ENCODE measurements at regions not wholly inside any gene's neighbourhood (a gene's known extent, or its start where the extent isn't known, plus 50 kb on each side); places are given as distances from the start of the nearest gene placed in this dataset.

DNA sequence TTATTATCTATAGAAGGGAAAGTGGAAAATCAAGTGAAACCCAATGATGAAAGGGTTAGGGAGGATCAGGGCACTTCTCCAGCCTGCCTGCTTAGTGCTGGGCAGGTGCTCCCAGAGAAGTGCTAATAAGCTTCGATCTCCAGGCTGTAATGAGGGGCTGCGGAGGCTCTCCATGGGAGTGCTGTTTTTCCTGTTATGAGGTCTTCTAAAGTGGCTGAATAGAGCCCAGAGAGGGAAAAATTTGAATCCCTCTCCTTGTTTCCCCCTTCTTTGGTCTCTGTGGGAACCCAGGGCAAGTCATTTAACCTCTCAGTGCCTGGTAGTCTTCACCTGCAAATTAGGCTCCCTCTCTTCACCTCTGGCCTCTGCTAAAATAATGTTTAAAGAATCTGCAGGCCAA, 351.7 kb upstream of the DCC start:
- H3K4me1 Mint-ChIP-seq (ENCODE audit: low read depth), result no peaks in the 10 kb centered on the region
- H3K27ac Mint-ChIP-seq, result no peak overlapping the region
- intact Hi-C loops (cut with micrococcal nuclease), result no loop called here
- peaks cover 3% of the 10 kb centered on the region for H3K9me3 Mint-ChIP-seq
- DNase-seq (ENCODE audit: low spot score), result no peak
- H3K27me3 Mint-ChIP-seq (ENCODE audit: insufficient read depth), result no peaks in the 10 kb centered on the region
- no peak overlapping the region for H3K4me3 Mint-ChIP-seq
- no peaks in the 10 kb centered on the region for H3K36me3 Mint-ChIP-seq (ENCODE audit: low read depth)

DNA sequence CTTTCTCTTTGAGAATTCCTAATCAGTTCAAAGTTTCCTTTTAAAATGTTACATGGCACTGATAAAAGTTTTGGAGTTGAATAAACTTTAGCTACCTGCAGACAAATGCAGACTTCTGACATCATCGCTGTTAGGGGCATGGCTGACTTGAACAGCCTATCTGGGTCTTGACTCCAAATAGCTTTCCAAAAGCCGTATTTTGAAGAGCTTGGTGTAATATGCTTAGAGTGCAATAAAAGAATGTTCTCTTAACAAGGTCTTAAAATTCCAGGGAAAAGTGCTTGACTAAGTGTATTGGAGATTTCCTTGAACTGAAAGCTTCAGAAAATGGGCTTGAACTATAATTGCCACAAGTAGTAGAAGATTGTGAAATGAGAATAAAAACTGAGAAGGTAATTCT, 342.9 kb upstream of the DCC start:
- Mint-ChIP-seq H3K4me3 (no peak overlapping the region), H3K4me1 (ENCODE audit: low read depth) (no peaks in the 10 kb centered on the region), H3K9me3 (no peaks in the 10 kb centered on the region), H3K27me3 (ENCODE audit: insufficient read depth) (no peaks in the 10 kb centered on the region), H3K27ac (no peak overlapping the region), H3K36me3 (ENCODE audit: low read depth) (no peaks in the 10 kb centered on the region)
- DNase-seq (ENCODE audit: low spot score), result no peak
- intact Hi-C loops (cut with micrococcal nuclease), result no loop called here

DNA sequence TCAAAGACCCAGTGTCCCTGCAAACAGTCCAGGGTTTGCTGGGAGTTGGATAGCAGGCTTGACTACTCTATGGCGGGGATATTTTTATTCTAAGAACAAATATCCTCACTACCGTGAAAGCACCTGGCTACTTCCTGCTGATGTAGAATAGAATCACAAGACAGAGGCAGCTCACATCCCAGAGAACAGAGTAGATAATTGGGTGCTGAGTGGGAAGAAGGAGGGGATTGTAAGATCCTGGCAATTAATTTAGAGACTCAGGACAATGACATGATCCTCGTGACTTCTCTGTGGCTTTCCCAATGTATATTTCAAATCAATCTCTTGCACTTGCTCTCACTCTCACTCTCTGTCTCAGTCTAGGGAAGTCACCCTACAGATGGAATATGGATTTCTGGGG, 341.9 kb upstream of the DCC start:
- no peak overlapping the region for H3K27ac Mint-ChIP-seq
- H3K9me3 Mint-ChIP-seq, result no peaks in the 10 kb centered on the region
- H3K36me3 Mint-ChIP-seq (ENCODE audit: low read depth), result no peaks in the 10 kb centered on the region
- no peaks in the 10 kb centered on the region for H3K27me3 Mint-ChIP-seq (ENCODE audit: insufficient read depth)
- no peaks in the 10 kb centered on the region for H3K4me1 Mint-ChIP-seq (ENCODE audit: low read depth)
- no peak for DNase-seq (ENCODE audit: low spot score)
- intact Hi-C loops (cut with micrococcal nuclease), result no loop called here
- no peak overlapping the region for H3K4me3 Mint-ChIP-seq

DNA sequence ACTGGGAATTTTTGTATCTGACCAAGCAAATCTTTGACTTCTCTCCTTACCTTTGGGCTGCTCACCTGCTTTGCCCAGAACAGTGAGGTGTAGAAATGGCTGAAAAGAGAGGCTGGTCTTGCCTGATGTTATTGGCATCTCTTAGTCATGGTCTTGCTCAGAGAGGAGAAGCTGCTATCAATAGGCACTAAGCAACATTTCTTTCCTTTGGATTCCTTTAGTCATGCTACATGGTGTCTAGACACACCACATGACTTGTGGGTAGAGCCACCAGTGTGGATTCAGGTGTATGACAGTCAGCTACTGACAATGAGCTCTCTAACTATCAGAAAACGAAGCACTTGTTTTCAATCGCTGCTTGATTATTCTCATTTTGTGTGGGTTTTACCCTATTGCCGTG, 341.3 kb upstream of the DCC start:
- Mint-ChIP-seq H3K36me3 (ENCODE audit: low read depth) (no peaks in the 10 kb centered on the region), H3K27ac (no peak overlapping the region), H3K4me1 (ENCODE audit: low read depth) (no peaks in the 10 kb centered on the region), H3K9me3 (no peaks in the 10 kb centered on the region), H3K4me3 (no peak overlapping the region), H3K27me3 (ENCODE audit: insufficient read depth) (no peaks in the 10 kb centered on the region)
- DNase-seq (ENCODE audit: low spot score), result no peak
- intact Hi-C loops (cut with micrococcal nuclease), result no loop called here

DNA sequence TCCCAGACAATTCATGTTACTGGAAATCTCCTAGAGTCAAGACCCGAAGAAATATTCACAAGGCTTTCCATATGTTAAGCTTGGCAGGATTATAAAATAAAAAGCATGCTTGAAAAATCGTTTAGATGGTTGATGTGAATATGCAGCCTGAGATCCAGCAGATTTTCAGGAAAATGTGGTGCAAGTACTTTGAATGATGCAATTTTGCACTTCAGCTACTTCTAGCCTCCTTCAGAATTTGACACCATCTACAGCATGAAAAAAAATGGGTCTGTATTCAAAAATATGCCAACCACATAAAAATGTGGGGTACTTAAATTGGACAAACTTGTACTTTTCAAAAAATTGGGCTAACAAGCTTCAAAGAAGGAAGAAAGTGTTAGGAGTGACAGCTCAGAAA, 340.6 kb upstream of the DCC start:
- intact Hi-C loops (cut with micrococcal nuclease), result no loop called here
- Mint-ChIP-seq H3K27ac (no peak overlapping the region), H3K9me3 (no peaks in the 10 kb centered on the region), H3K27me3 (ENCODE audit: insufficient read depth) (no peaks in the 10 kb centered on the region), H3K36me3 (ENCODE audit: low read depth) (no peaks in the 10 kb centered on the region), H3K4me1 (ENCODE audit: low read depth) (no peaks in the 10 kb centered on the region), H3K4me3 (no peak overlapping the region)
- no peak for DNase-seq (ENCODE audit: low spot score)

DNA sequence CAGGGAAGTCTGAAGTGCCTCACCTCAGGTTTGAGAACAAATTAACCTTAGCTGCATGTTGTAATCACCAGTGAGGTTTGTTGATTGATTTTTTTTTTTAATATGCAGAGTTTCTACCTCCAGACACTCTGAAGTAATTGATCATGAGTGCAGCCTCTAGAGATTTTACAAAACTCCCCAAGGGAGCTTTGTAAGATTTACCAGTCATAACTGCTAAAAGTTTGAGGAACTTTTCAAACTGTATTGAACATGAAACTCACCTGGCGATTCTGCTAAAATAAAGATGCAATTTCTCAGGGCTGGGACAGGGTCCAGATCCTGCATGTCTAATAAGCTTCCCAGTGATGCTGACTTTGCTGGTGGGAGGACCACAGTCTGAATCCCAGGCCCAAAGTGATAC, 339.6 kb upstream of the DCC start:
- Mint-ChIP-seq H3K4me3 (no peak overlapping the region), H3K9me3 (no peaks in the 10 kb centered on the region), H3K36me3 (ENCODE audit: low read depth) (no peaks in the 10 kb centered on the region), H3K4me1 (ENCODE audit: low read depth) (no peaks in the 10 kb centered on the region), H3K27me3 (ENCODE audit: insufficient read depth) (no peaks in the 10 kb centered on the region), H3K27ac (no peak overlapping the region)
- intact Hi-C loops (cut with micrococcal nuclease), result no loop called here
- DNase-seq (ENCODE audit: low spot score), result no peak

DNA sequence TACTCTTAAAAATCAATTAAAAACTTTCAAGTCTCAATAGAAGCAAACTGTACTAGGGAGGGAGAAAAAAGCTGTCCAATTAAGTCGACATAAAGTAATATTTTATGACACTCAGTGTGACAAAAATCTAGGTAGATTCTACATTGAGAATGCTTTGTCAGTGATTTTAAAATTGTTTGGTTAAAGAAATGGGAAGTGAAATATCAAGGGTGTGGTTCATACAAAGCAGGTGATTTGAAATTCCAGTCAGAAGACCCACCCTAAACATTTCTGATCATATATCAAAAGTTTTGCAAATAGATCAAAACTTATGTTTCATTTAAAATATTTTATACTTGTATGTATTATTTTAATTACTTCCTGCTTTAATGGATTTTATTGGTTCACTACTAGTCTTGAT, 338.9 kb upstream of the DCC start:
- Mint-ChIP-seq H3K4me1 (ENCODE audit: low read depth) (no peaks in the 10 kb centered on the region), H3K9me3 (no peaks in the 10 kb centered on the region), H3K27me3 (ENCODE audit: insufficient read depth) (no peaks in the 10 kb centered on the region), H3K36me3 (ENCODE audit: low read depth) (no peaks in the 10 kb centered on the region), H3K4me3 (no peak overlapping the region), H3K27ac (no peak overlapping the region)
- DNase-seq (ENCODE audit: low spot score), result no peak
- intact Hi-C loops (cut with micrococcal nuclease), result no loop called here

DNA sequence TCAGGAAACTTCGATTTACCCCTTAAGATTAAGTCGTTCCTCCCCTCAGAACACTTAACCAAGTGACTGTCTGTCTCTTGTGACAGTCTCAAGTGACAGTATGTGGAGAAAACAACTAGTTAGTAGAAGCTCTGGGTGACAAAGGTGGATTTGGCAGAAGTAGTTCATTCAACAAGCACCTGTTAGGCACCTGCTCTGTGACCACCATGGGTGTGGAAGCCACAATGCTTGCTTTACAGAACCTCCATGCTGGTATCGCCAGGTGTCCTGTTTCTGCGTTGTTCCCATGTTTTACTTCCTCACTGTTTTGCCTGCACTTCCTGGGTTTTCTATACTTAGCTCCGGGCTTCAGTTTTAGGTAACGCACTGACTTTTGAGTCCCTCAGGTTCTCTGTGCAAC, 337.4 kb upstream of the DCC start:
- Mint-ChIP-seq H3K27ac (no peak overlapping the region), H3K27me3 (ENCODE audit: insufficient read depth) (no peaks in the 10 kb centered on the region)
- intact Hi-C loops (cut with micrococcal nuclease), result no loop called here

DNA sequence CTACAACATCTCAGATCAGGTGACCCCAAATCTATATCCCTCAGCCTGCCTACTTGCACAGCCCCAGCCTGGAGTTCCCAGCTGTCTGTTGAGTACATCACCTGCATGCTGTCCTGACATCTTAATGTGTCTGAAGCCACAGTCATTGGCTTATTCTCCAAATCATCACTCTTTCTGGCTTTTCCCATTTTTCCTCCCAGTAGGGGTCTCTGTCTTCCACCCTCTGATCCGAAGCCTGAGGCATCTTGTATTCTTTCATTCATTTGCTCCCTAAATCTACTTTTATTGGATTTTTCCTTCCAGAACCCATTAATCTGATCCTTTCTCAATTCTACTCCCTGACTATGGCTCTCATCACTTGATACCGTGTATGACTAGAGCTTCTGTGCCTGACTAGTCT, 332.9 kb upstream of the DCC start:
- DNase-seq (ENCODE audit: low spot score), result no peak
- intact Hi-C loops (cut with micrococcal nuclease), result no loop called here
- H3K36me3 Mint-ChIP-seq (ENCODE audit: low read depth), result no peaks in the 10 kb centered on the region
- H3K27ac Mint-ChIP-seq, result no peak overlapping the region
- H3K4me1 Mint-ChIP-seq (ENCODE audit: low read depth), result no peaks in the 10 kb centered on the region
- H3K4me3 Mint-ChIP-seq, result no peak overlapping the region
- H3K27me3 Mint-ChIP-seq (ENCODE audit: insufficient read depth), result no peaks in the 10 kb centered on the region
- H3K9me3 Mint-ChIP-seq, result peaks cover 11% of the 10 kb centered on the region

More for the DNA sequence above, 337.4 kb upstream of the DCC start:
- H3K9me3 Mint-ChIP-seq, result no peaks in the 10 kb centered on the region
- no peak for DNase-seq (ENCODE audit: low spot score)
- H3K36me3 Mint-ChIP-seq (ENCODE audit: low read depth), result no peaks in the 10 kb centered on the region
- no peaks in the 10 kb centered on the region for H3K4me1 Mint-ChIP-seq (ENCODE audit: low read depth)
- no peak overlapping the region for H3K4me3 Mint-ChIP-seq

DNA sequence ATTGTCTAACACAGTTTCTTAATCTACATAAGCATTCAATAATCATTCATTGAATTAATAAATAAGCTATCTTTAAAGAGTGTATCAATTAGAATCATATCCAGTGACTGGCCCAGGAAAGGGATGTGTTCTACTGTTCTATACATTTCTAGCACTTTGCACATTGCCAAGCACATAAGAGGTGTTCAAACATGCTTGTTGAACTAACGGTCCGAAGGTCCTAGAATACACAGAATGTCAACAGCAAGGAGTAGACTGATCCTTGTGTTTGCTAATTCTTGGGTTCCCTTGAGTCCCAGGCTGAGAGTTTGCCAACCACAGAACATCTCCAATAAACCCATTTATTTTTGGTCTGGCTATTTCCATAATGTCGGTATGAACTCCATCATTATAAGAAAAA, 331.7 kb upstream of the DCC start:
- H3K36me3 Mint-ChIP-seq (ENCODE audit: low read depth), result no peaks in the 10 kb centered on the region
- peaks cover 11% of the 10 kb centered on the region for H3K9me3 Mint-ChIP-seq
- H3K4me3 Mint-ChIP-seq, result no peak overlapping the region
- H3K27ac Mint-ChIP-seq, result no peak overlapping the region
- DNase-seq (ENCODE audit: low spot score), result no peak
- no peaks in the 10 kb centered on the region for H3K27me3 Mint-ChIP-seq (ENCODE audit: insufficient read depth)
- no peaks in the 10 kb centered on the region for H3K4me1 Mint-ChIP-seq (ENCODE audit: low read depth)
- intact Hi-C loops (cut with micrococcal nuclease), result no loop called here

DNA sequence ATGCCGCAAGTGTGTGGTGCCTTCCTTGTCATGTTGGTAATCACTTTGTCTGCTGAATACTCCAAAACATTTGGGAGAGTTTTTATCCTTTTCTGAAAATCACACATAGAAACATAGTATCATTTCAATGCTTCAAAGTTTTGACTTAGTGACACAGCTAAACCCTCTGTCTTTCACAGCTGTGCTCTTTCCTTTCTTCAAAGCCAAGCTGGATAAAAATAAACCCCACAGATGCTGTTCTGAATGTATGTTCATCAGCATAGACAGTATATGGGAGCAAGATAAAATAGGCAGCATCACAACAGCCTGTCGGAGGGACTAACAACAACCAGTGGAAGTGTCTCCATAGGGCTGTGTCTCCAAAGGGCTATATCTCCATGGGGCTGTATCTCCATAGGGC, 331.3 kb upstream of the DCC start:
- Mint-ChIP-seq H3K9me3 (peaks cover 11% of the 10 kb centered on the region), H3K27me3 (ENCODE audit: insufficient read depth) (no peaks in the 10 kb centered on the region), H3K36me3 (ENCODE audit: low read depth) (no peaks in the 10 kb centered on the region), H3K4me3 (no peak overlapping the region), H3K27ac (no peak overlapping the region), H3K4me1 (ENCODE audit: low read depth) (no peaks in the 10 kb centered on the region)
- intact Hi-C loops (cut with micrococcal nuclease), result no loop called here
- no peak for DNase-seq (ENCODE audit: low spot score)

DNA sequence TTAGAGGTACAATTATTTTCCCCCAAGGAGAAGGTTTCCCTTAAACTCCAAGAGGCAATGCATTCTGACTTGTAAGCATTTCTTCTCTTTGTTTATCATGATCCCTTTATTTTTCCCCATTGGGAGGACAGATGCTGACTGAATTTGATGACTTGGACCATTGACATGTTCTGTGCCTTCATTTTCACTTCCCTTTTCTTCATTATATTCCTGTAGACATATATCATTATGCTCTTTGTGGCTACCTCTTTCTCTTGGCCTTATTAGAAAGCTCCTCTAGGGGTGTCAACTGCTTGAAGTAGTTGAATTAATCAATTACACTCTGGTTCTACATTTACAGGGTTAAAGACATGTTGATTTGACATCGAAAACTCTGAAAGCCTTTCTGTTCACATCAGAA, 330.0 kb upstream of the DCC start:
- no peak for DNase-seq (ENCODE audit: low spot score)
- no peaks in the 10 kb centered on the region for H3K4me1 Mint-ChIP-seq (ENCODE audit: low read depth)
- no peak overlapping the region for H3K27ac Mint-ChIP-seq
- no peaks in the 10 kb centered on the region for H3K36me3 Mint-ChIP-seq (ENCODE audit: low read depth)
- no peak overlapping the region for H3K4me3 Mint-ChIP-seq
- peaks cover 11% of the 10 kb centered on the region for H3K9me3 Mint-ChIP-seq
- H3K27me3 Mint-ChIP-seq (ENCODE audit: insufficient read depth), result no peaks in the 10 kb centered on the region
- intact Hi-C loops (cut with micrococcal nuclease), result no loop called here

DNA sequence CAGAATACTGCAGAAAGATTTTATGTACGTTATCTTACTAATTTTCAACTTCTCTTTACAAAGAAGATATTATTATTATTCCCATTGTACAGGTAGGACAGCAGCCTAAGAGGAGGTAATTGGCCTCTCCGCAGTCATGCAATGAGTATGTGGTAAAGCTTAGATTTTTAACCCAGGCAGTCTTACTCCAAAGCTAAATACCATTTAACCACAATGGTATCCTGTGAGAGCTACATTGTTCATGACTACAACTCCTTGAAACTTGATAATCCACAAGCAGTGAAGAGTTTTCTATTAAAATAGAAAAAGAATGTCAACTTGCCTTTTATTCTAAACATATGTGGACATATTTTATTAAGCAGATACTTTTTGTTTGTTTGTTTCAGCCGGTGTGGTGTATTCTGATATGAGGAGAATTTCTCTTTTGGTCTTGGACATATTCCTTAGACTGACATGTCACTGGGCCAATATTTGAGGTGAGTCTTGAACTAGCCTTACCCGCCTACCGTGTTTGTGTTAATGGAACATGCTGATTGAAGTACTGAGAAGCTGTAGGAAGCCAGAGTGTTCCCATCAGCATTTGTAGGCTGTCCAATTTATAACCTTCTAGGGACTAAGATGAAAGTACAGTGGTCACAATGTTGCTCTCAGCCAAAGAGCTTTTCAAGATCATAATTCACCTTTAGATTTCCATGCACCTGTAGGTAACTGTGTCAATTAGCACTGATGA, 293.9 kb upstream of the DCC start:
- Mint-ChIP-seq H3K4me3 (no peak overlapping the region), H3K4me1 (ENCODE audit: low read depth) (no peaks in the 10 kb centered on the region), H3K27ac (no peak overlapping the region), H3K27me3 (ENCODE audit: insufficient read depth) (no peaks in the 10 kb centered on the region), H3K9me3 (no peaks in the 10 kb centered on the region), H3K36me3 (ENCODE audit: low read depth) (no peaks in the 10 kb centered on the region)
- intact Hi-C loops (cut with micrococcal nuclease), result no loop called here
- DNase-seq (ENCODE audit: low spot score), result no peak

DNA sequence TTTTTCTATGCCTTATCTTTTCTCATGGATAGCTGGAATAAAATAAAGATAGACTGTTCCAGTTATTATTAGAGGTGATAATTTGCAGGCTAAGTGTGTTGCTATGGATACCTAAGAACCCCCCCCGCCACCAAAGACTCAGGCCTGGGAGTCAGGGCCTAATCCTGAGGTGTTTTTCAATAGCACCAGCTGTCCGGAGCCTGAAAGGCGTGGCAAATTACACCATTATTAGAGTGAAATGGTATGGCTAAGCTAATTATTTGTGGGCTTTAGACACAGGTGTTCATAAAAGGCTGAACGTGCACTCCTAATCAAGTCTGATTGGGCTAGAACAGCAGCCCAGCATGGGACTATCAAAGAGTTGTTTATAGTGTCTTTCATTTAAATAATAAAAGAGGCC, 293.2 kb upstream of the DCC start:
- Mint-ChIP-seq H3K27ac (no peak overlapping the region), H3K4me1 (ENCODE audit: low read depth) (no peaks in the 10 kb centered on the region), H3K27me3 (ENCODE audit: insufficient read depth) (no peaks in the 10 kb centered on the region), H3K36me3 (ENCODE audit: low read depth) (no peaks in the 10 kb centered on the region), H3K4me3 (no peak overlapping the region), H3K9me3 (no peaks in the 10 kb centered on the region)
- DNase-seq (ENCODE audit: low spot score), result no peak
- intact Hi-C loops (cut with micrococcal nuclease), result no loop called here
